GM12878 (cell line): ENCODE measurements at regions not wholly inside any gene's neighbourhood (a gene's known extent, or its start where the extent isn't known, plus 50 kb on each side); places are given as distances from the start of the nearest gene placed in this dataset.
A peak's percentile ranks its signal among the peaks of the same experiment; 100 is the strongest.

Experiments used
- ATAC-seq: fragments of 200-7000 bp; cut with Tn5 transposase; 3 replicates; pipeline ENCODE4 v1.9.1; 2020; ENCODE audit warnings: mild to moderate bottlenecking, moderate library complexity
- BruUV-seq: library from RNA; stranded (reverse); fragments of 400-500 nt; replicated peaks from 2 replicates; lab custom pipeline; 2021; lab: Mats Ljungman, UMichigan
- CTCF ChIA-PET: fragments of 300-600 bp; sonication (Branson Sonifier 250); formaldehyde crosslinking; extraction: SDS; loops from one replicate; lab custom pipeline; 2021; ENCODE audit warnings: inconsistent platforms; lab: Yijun Ruan, JAX
- POLR2A ChIA-PET: fragments of 350-600 bp; formaldehyde crosslinking; extraction: SDS; loops from one replicate; lab custom pipeline; 2021; ENCODE audit warnings: inconsistent platforms; lab: Charles Lee
- RAD21 ChIA-PET: fragments of 300-600 bp; sonication (Branson Sonifier 250); formaldehyde crosslinking; loops from one replicate; lab custom pipeline; 2023; ENCODE audit warnings: antibody characterized with exemption; ENCODE audit not compliant: unreplicated experiment; lab: Charles Lee
- SMC1A ChIA-PET: fragments of 300-600 bp; sonication (Branson Sonifier 250); formaldehyde crosslinking; loops from one replicate; lab custom pipeline; 2023; ENCODE audit not compliant: unreplicated experiment, uncharacterized antibody; lab: Charles Lee
- DNase-seq: peaks from one replicate; pipeline ENCODE4 v3.0.0-alpha.2; 2011; ENCODE audit warnings: low read depth, low spot score
- FAIRE-seq: peaks from 3 replicates; lab custom pipeline; 2011; peaks lifted over from hg19 to GRCh38; lab: Jason Lieb, UNC
- H2AFZ ChIP-seq: 2 replicates; pipeline ENCODE4 v1.6.0; 2011; ENCODE audit warnings: low read depth, low read length, control low read depth; ENCODE audit not compliant: control insufficient read depth
- H3K27ac ChIP-seq: 2 replicates; pipeline ENCODE4 v1.5.1; 2011; ENCODE audit warnings: control low read depth; ENCODE audit not compliant: control insufficient read depth, insufficient read depth
- H3K27me3 ChIP-seq, 2 experiments: replicated peaks in 1 of 2; 2 replicates each; pipeline versions ENCODE4 v1.6.0 to v1.6.1; 2011; ENCODE audit warnings: low read length in 1 of 2; ENCODE audit not compliant: control insufficient read depth in 2 of 2, insufficient read depth in 2 of 2
- H3K36me3 ChIP-seq, 2 experiments: 2 replicates each; pipeline ENCODE4 v1.5.1; 2011; ENCODE audit warnings: low read length in 1 of 2; ENCODE audit not compliant: control insufficient read depth in 2 of 2, insufficient read depth in 2 of 2
- H3K4me1 ChIP-seq: 2 replicates; pipeline ENCODE4 v1.6.1; 2011; ENCODE audit warnings: mild to moderate bottlenecking, low read length, moderate library complexity, mixed read lengths; ENCODE audit not compliant: control insufficient read depth, insufficient read depth
- H3K4me2 ChIP-seq: 2 replicates; pipeline ENCODE4 v1.6.0; 2011; ENCODE audit warnings: control low read depth; ENCODE audit not compliant: control insufficient read depth, insufficient read depth
- H3K4me3 ChIP-seq: fragments of 200-600 bp; sonication (generic); 2 replicates; pipeline ENCODE4 v1.5.1; 2016
- H3K79me2 ChIP-seq: 2 replicates; pipeline ENCODE4 v1.6.0; 2011; ENCODE audit warnings: low read length; ENCODE audit not compliant: control insufficient read depth, insufficient read depth
- H3K9ac ChIP-seq: 2 replicates; pipeline ENCODE4 v1.8.0; 2011; ENCODE audit warnings: low read length, control low read depth, mixed read lengths; ENCODE audit not compliant: control insufficient read depth, insufficient read depth
- H3K9me3 ChIP-seq: replicated peaks from 3 replicates; pipeline ENCODE4 v1.5.1; 2011; ENCODE audit warnings: mild to moderate bottlenecking, low read length; ENCODE audit not compliant: control insufficient read depth, insufficient read depth
- H4K20me1 ChIP-seq: 2 replicates; pipeline ENCODE4 v1.6.0; 2011; ENCODE audit not compliant: control insufficient read depth, insufficient read depth
- BMI1 ChIP-seq: fragments of 450-650 bp; IDR thresholded peaks from 2 replicates; pipeline ENCODE4 v1.6.1; 2016; ENCODE audit warnings: mild to moderate bottlenecking, moderate library complexity, borderline replicate concordance
- CBX3 ChIP-seq: fragments of 200-600 bp; sonication (generic); IDR thresholded peaks from 2 replicates; pipeline ENCODE4 v1.6.1; 2016; ENCODE audit warnings: low read depth, borderline replicate concordance
- CHD4 ChIP-seq: fragments of 200-600 bp; sonication (generic); IDR thresholded peaks from 2 replicates; pipeline ENCODE4 v1.6.1; 2016; ENCODE audit warnings: mild to moderate bottlenecking
- CREM ChIP-seq: IDR thresholded peaks from 2 replicates; pipeline ENCODE4 v1.6.1; 2014; ENCODE audit warnings: antibody characterized with exemption, low read depth
- CUX1 ChIP-seq: IDR thresholded peaks from 2 replicates; pipeline ENCODE4 v1.6.1; 2012; ENCODE audit warnings: improper control_type of control experiment, low read depth, low read length; ENCODE audit not compliant: insufficient replicate concordance
- EGR1 ChIP-seq, 2 experiments: IDR thresholded peaks; 1 replicate in 1 of 2; 2 replicates in 1 of 2; pipeline ENCODE4 v1.6.1; 2011 to 2012; ENCODE audit warnings: low read depth in 2 of 2, low read length in 2 of 2, borderline replicate concordance in 1 of 2, mild to moderate bottlenecking in 1 of 2, moderate library complexity in 1 of 2
- EP300 ChIP-seq, 2 experiments: fragments of 150-350 bp in 1 of 2; IDR thresholded peaks; 2 replicates each; pipeline ENCODE4 v1.6.1; 2011 to 2012; ENCODE audit warnings: low read depth in 2 of 2, low read length in 2 of 2, borderline replicate concordance in 1 of 2, improper control_type of control experiment in 1 of 2, inconsistent platforms in 1 of 2; ENCODE audit not compliant: control insufficient read depth in 1 of 2
- ETV6 ChIP-seq, 2 experiments: fragments of 450-650 bp in 1 of 2; IDR thresholded peaks in 1 of 2; conservative IDR thresholded peaks in 1 of 2; 2 replicates each; pipeline ENCODE4 v1.6.1; 2014; ENCODE audit warnings: antibody characterized with exemption in 1 of 2, borderline replicate concordance in 1 of 2, low read depth in 1 of 2, mild to moderate bottlenecking in 1 of 2, moderate library complexity in 1 of 2
- FOXM1 ChIP-seq: IDR thresholded peaks from 2 replicates; pipeline ENCODE4 v1.6.1; 2012; ENCODE audit warnings: low read depth, mild to moderate bottlenecking, inconsistent platforms, low read length, moderate library complexity
- HDGF ChIP-seq: fragments of 450-650 bp; IDR thresholded peaks from 2 replicates; pipeline ENCODE4 v1.6.1; 2016; ENCODE audit warnings: antibody characterized with exemption
- IKZF2 ChIP-seq, 2 experiments: fragments of 450-650 bp; IDR thresholded peaks; 2 replicates each; pipeline ENCODE4 v1.6.1; 2017; ENCODE audit warnings: mild to moderate bottlenecking in 2 of 2, moderate library complexity in 2 of 2
- JUNB ChIP-seq: IDR thresholded peaks from 2 replicates; pipeline ENCODE4 v1.6.1; 2016; ENCODE audit warnings: antibody characterized with exemption, mild to moderate bottlenecking
- NR2C1 ChIP-seq: fragments of 450-650 bp; IDR thresholded peaks from 2 replicates; pipeline ENCODE4 v1.6.1; 2017; ENCODE audit warnings: antibody characterized with exemption, mild to moderate bottlenecking, moderate library complexity
- NR2F1 ChIP-seq: fragments of 450-650 bp; conservative IDR thresholded peaks from 2 replicates; pipeline ENCODE4 v1.6.1; 2017; ENCODE audit warnings: mild to moderate bottlenecking
- PAX5 ChIP-seq: IDR thresholded peaks from 2 replicates; pipeline ENCODE4 v1.6.1; 2011; ENCODE audit warnings: low read depth, low read length, borderline replicate concordance
- PML ChIP-seq: IDR thresholded peaks from 2 replicates; pipeline ENCODE4 v1.6.1; 2012; ENCODE audit warnings: low read length, inconsistent platforms
- RFX5 ChIP-seq: IDR thresholded peaks from 2 replicates; pipeline ENCODE4 v1.6.1; 2011; ENCODE audit warnings: low read depth, low read length, improper control_type of control experiment
- SIX5 ChIP-seq: IDR thresholded peaks from 2 replicates; pipeline ENCODE4 v1.6.1; 2011; ENCODE audit warnings: mild to moderate bottlenecking, low read depth, low read length, moderate library complexity; ENCODE audit not compliant: severe bottlenecking
- SPI1 ChIP-seq: IDR thresholded peaks from 2 replicates; pipeline ENCODE4 v1.6.1; 2011; ENCODE audit warnings: low read depth, mild to moderate bottlenecking, low read length, moderate library complexity, borderline replicate concordance; ENCODE audit not compliant: insufficient read depth
- TAF1 ChIP-seq: IDR thresholded peaks from 2 replicates; pipeline ENCODE4 v1.6.1; 2011; ENCODE audit warnings: mild to moderate bottlenecking, low read depth, low read length, borderline replicate concordance
- ZNF217 ChIP-seq: fragments of 450-650 bp; IDR thresholded peaks from 2 replicates; pipeline ENCODE4 v1.6.1; 2017; ENCODE audit warnings: antibody characterized with exemption, mild to moderate bottlenecking
- WGBS: methylation state at CpG from one replicate; pipeline ENCODE4 v1.1.6; 2016; ENCODE audit warnings: low lambda C conversion rate; ENCODE audit not compliant: insufficient replicate concordance, insufficient coverage; ENCODE audit errors: missing lambda C conversion rate; 5-methylcytosine and 5-hydroxymethylcytosine counted together
- in situ Hi-C: fragments of 300-500 bp; cut with MboI; formaldehyde crosslinking; loops from 9 replicates; pipeline ENCODE4 v1.14.3; 2018; ENCODE audit warnings: mixed read lengths
- intact Hi-C: fragments of 100-400 bp; cut with micrococcal nuclease; formaldehyde crosslinking; loops from one replicate; pipeline ENCODE4 v1.14.2; 2022; ENCODE audit not compliant: unreplicated experiment

- in situ Hi-C loops: loop anchor here (5.0 kb wide), 1 partner anchor 162 kb away; no protein-coding TSS in a partner anchor
- no peak for DNase-seq
- Histone ChIP-seq H3K4me3 (no peak overlapping the region), H3K27me3 (no peaks in the 10 kb centered on the region), H3K36me3 (no peaks in the 10 kb centered on the region), H3K4me1 (peaks cover 43% of the 10 kb centered on the region), H4K20me1 (no peaks in the 10 kb centered on the region), H3K9ac (no peak overlapping the region), H3K9me3 (no peaks in the 10 kb centered on the region; the same call in none of the 3 replicates), H2AFZ (no peak overlapping the region), H3K4me2 (no peak overlapping the region), H3K79me2 (no peaks in the 10 kb centered on the region), H3K27ac (no peak overlapping the region)
- ChIA-PET CTCF (interaction anchor here (0.6 to 4.0 kb wide), 9 partner anchors 36 to 574 kb away, joined by 3 to 20 read pairs (median 4); no protein-coding TSS in a partner anchor), POLR2A (interaction anchor here (0.7 to 2.5 kb wide), 4 partner anchors 48 to 186 kb away, joined by 3 to 8 read pairs (median 4); no protein-coding TSS in a partner anchor), RAD21 (interaction anchor here (0.7 to 6.7 kb wide), 13 partner anchors 47 to 574 kb away, joined by 3 to 72 read pairs (median 5); partner anchors contain the start of gene PRDM1), SMC1A (interaction anchor here (0.7 to 11.2 kb wide), 24 partner anchors 13 to 574 kb away, joined by 3 to 115 read pairs (median 6); partner anchors contain the start of gene PRDM1)
- BruUV-seq: no TSS peak
- no peak for FAIRE-seq
- WGBS: 100% methylated on average over 1 of the region's 1 CpG
- no peak for ATAC-seq
- intact Hi-C loops: loop anchor here (5.0 kb wide), 5 partner anchors 83 to 453 kb away; no protein-coding TSS in a partner anchor
- no peak for TF ChIP-seq PAX5
- no peak for TF ChIP-seq BMI1
- no peak for TF ChIP-seq SPI1
- TF ChIP-seq SIX5: no peak
- TF ChIP-seq ETV6 (conservative IDR thresholded peaks at IDR 0.05 in 1 of 2, IDR thresholded peaks at IDR 0.05 in 1 of 2; ENCODE audit: borderline replicate concordance in 1 of 2, low read depth in 1 of 2): no peak; a peak in 1 of 4 replicates
- TF ChIP-seq EP300 (IDR thresholded peaks at IDR 0.05; ENCODE audit: borderline replicate concordance in 1 of 2, control insufficient read depth in 1 of 2, low read depth in 2 of 2, low read length in 2 of 2): no peak
- no peak for TF ChIP-seq NR2F1
- TF ChIP-seq TAF1: no peak
- TF ChIP-seq RFX5: no peak
- TF ChIP-seq CREM: 0 out of 2 replicates have a peak, but pooled peaks have one; percentile 24
- TF ChIP-seq CBX3: no peak
- TF ChIP-seq PML: no peak
- TF ChIP-seq HDGF: no peak
- no peak for TF ChIP-seq CUX1
- 0 out of 2 replicates have a peak, but pooled peaks have one; percentile 15 for TF ChIP-seq ZNF217
- peak; percentile 57 for TF ChIP-seq JUNB
- TF ChIP-seq EGR1 (IDR thresholded peaks at IDR 0.05; ENCODE audit: borderline replicate concordance in 1 of 2, low read depth in 2 of 2, low read length in 2 of 2): no peak
- no peak for TF ChIP-seq CHD4
- TF ChIP-seq NR2C1: no peak
- no peak for TF ChIP-seq FOXM1
- TF ChIP-seq IKZF2 (IDR thresholded peaks at IDR 0.05): 0 out of 4 replicates have a peak, but pooled peaks of 1 of the 2 experiments have one; percentile 25
Measured at GRCh38 chr6:105649192-105649591, 246.3 kb upstream of the PREP start.
